Uterus (tissue), 2 donors: ENCODE measurements at regions not wholly inside any gene's neighbourhood (a gene's known extent, or its start where the extent isn't known, plus 50 kb on each side); places are given as distances from the start of the nearest gene placed in this dataset.
"Not testable (repeated sequence)": the region's sequence is repeated elsewhere in the genome, so short reads cannot be mapped to it uniquely, and the experiment has no call there.

Experiments
- CTCF ChIP-seq, 4 experiments: fragments of 200-600 bp in 2 of 4; fragments of 450-650 bp in 2 of 4; sonication (generic) in 2 of 4; IDR thresholded peaks; one replicate each; pipeline ENCODE4 v1.5.1; 2016 to 2019; ENCODE audit warnings: antibody characterized with exemption in 4 of 4, mild to moderate bottlenecking in 2 of 4, moderate library complexity in 1 of 4
- POLR2A ChIP-seq, 2 donors: fragments of 450-650 bp; IDR thresholded peaks; one replicate each; pipeline ENCODE4 v1.6.1; 2016; ENCODE audit warnings: antibody characterized with exemption in 2 of 2, mild to moderate bottlenecking in 1 of 2, moderate library complexity in 1 of 2

DNA sequence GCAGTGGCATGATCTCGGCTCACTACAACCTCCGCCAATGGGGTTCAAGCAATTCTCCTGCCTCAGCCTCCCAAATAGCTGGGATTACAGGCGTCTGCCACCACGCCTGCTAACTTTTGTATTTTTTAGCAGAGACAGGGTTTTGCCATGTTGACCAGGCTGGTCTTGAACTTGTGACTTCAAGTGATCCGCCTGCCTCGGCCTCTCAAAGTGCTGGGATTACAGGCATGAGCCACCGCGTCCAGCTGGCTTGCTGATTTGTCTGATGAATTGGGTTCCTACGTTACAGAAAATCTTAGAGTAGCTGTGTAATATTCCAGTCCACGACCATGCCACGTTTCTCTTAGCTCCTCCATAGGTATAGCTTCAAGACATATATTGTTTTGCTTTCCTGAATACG lies 102.6 kb upstream of the OTOS start:
- not testable (repeated sequence) for TF ChIP-seq CTCF, POLR2A (IDR thresholded peaks at IDR 0.05)
